DMS 273 treated with DMSO at 0.1 percent for 48 hours (cell line): ENCODE measurements at regions not wholly inside any gene's neighbourhood (a gene's known extent, or its start where the extent isn't known, plus 50 kb on each side); places are given as distances from the start of the nearest gene placed in this dataset.
"Not testable (repeated sequence)": the region's sequence is repeated elsewhere in the genome, so short reads cannot be mapped to it uniquely, and the experiment has no call there.

Source experiments
- DNase-seq: peaks from one replicate; lab custom pipeline; 2025; lab: John Stamatoyannopoulos, UW

DNA sequence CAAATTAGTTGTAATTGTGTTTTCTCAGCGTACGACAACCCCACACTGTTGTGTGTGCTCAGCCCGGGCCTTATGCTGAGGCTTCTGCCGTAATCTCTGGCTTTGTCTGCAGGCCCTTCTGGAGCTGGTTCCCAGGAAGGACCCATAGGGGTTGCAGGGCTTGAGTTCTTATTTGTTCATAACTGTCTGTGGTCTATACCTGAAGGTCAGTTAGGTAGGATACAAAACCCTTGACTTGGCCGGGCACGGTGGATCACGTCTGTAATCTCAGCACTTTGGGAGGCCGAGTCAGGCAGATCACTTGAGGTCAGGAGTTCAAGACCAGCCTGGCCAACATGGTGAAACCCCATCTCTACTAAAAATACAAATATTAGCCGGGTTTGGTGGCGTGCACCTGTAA, 1010.2 kb downstream of the BRD1 start:
- DNase-seq: not testable (repeated sequence)

DNA sequence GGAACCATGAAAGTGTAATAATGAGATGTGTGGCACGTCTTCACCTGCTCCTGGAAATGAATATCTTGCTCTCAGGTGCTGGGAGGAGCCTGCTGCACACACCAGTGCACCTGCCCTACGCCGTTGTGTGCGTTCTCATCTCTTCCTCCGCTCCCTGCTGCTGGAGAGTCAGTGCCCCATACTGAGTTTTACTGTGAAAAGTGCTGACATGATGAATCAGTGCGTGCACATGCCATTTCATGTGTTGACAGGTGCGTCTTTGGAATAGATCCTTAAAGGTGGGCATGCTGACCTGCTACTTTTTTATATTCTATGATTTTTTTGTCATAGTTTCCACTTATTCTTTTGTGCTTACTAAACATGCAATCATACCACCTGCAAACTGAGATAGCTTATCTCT, 1015.8 kb downstream of the BRD1 start:
- DNase-seq: no peak

DNA sequence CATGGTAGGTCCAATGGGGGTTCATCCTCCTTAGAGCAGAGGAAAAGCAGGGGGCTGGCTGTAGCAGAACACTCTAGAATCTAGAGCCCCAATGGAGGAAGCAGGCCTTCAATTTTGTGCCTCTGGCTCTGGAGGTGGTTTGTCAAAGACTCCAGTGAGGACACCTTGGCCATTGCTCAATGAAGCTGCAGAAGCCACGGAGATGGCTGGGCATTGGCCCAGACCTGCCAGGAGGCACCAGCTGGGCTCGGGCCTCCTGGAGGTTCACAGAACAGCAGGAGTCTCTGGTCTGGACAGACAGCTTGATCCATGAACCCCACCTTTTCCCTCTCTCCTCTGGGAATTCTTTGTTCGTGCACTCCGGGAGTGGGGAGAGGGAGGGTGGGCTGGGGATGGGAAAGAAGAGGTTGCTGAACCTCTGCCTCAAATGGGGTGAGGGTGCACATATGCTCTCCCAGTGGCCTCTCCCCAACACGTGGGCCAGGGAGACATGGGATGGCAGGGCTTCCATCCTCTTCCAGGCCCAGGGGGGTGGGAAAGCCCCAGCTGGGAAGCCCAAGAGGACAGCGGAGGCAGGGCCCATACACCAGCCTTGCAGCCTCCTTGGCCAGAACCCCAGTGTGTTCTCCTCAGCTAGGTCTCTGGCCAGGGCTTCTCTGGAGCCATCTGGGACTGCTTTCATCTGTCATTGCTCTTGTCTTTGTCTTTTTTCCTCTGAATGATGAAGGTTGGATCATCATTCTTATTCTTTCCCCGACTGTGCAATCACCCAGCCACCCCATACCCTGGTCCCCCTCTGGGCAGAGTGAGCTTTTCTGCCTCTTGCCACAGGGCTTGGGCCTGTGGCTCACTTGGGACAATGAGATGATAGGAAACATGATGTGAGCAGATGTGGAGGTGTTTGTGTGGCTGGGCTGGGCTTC, 1019.4 kb downstream of the BRD1 start:
- no peak for DNase-seq

DNA sequence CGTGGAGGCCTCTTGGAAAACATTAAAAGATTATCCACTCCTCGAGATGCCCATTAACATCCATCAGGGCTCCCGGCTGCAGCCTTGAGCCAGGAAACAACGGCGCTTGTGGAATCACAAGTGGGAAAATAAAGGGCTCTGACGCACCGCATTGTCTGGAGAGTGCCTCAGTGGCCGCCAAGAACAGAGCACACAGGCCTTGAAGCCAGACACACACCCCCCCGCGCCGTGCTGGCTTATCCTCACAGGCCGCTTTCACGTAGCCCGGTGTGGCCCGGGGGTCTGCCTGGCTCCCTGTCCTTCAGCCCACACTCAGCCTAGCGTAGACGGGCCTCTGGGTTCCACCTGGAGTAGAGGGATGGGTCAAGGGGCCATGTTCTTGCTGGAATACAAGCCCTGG, 1020.5 kb downstream of the BRD1 start:
- no peak for DNase-seq

DNA sequence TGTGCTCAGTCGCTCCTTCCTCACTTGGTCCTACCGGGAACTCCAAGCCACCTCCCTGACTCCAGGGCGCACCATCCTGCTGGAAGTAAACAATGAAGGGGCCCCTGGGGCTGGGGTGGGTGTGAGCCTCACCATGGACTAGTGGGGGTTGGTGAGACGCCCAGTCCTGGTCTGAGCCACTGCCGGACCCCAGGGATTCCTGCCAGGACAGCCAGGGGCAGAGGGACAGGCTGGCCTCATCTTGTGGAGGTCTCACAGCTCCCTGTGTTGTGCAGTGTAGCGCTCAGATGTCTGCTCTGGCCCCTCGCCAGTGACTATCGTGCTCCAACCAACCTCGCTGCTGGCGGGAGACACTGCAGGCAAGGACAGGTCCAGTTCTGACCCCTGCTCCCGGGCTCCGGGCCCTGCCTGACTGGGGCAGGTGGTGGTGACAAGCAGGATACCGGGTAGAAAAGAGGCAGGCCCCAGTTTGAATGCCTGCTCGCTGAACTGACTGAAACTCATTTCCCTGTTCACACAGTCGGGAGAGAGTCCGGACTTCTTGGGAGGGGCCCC, 1021.4 kb downstream of the BRD1 start:
- DNase-seq: no peak

DNA sequence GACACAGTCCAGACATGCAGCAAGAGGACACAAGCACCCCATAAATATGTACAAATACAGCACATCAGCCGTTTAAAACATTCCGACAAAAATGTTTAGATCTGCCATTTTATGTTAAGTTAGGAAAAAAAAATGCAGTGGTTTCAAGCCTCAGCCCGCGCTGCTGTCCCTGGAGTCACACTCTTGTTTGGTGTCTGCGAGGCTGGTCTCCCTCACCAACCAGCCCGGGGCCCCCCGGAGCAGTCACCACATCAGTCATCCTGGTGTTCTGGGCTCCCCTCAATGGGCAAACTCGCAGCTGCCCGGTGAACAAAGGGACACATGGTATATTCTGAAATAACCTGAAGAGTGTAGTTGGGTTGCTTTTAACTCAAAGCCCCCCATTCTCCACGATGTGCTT, 1022.2 kb downstream of the BRD1 start:
- no peak for DNase-seq

DNA sequence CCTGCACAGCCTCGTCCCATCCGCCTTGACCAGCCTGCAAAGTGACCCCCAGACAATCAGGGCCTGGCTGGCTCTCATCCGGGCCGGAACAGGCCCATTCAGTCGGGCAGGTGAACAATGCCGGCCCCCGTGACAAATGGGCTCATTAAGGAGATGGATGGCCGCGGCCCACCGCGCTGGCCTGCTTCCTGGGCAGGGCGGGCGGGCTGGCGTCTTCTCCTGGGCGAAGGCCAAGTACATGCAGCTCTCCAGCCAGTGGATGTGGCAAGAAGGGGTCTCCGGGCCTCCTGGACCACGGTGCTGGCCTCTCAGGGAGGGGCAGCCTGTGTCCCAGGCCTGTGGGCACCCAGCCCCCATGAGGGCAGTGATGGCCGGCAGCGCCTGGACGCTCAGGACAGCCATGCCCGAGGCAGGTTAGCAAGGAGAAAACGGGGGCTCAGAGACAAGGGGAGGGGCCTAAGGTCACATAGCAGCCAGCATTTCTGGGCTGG, 1022.8 kb downstream of the BRD1 start:
- DNase-seq: no peak

DNA sequence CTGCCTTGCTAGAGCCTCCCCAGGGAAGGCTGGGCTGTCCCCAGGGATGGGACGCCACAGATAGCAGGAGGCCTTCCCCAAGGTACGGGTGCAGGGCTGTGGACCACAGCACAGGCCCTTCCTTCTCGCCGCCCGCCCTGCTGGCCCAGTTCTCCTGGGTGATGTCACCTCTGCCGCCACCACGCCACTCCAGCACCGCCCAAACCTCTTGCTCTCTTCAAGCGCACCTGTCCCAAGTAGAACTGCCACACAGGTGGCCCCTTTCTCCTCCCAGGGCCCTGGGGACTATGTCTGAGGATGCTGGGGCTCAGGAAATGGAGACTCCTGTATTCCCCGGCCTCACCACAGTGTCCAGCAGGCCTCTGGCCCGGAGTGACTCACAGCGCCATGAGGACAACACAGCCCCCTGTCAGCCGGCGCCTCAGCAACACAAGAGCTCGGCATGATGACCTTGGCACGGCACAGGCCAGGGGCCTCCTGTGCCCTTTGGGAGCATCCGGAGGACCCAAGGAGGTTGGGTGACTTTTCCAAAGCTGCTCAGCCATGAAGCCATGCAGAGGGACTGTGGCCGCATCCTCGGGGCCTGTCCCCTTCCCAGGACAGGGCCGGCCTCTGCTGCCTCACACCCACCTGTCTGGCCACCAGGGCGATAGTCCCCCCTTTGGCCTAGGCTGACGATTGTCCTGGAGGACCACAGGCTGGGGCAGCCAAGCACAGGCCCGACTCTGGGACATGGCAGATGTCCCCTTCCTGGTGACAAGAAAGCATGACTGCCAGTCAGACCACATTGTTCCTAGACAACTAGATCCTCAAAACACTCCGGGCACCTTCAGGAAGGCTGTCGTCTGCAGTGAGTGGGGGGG, 1023.5 kb downstream of the BRD1 start:
- no peak for DNase-seq

DNA sequence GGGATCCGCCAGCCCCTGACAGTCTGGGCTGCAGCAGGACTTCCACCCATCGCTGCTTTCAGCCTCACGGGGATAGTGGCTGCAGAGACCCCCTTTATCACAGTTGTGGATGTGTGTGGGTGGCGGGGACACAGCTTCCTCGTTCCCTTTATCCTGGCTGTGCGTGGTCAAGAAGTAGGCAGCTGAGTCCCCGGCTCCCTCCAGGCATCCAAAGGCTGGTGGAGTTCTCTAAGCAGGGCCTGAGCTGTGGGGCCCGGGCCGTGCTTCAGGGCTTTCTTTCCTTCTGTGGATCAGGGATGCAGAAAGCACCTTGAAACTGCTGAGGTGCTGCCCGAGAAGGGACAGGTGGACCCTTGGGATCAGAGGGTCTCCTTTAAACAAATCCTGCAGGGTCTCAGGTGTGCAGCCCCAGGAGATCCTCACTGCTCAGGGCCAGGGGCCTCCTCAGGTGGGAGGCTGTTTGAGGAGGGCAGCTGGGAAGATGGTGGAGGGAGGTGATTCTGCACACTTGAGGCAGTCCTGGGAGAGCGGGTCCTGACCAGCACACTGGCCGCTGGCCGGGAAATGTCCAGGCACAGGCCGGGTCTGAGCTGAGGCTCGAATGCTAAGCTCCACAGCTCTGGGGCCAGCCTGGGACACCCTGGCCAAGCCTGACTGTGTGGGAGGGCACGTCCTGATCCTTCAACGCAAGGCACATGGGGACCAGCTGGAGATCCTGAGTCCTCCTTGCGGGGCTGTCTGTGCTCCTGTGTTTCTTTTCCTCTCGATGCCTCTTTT, 1024.3 kb downstream of the BRD1 start:
- DNase-seq: no peak

DNA sequence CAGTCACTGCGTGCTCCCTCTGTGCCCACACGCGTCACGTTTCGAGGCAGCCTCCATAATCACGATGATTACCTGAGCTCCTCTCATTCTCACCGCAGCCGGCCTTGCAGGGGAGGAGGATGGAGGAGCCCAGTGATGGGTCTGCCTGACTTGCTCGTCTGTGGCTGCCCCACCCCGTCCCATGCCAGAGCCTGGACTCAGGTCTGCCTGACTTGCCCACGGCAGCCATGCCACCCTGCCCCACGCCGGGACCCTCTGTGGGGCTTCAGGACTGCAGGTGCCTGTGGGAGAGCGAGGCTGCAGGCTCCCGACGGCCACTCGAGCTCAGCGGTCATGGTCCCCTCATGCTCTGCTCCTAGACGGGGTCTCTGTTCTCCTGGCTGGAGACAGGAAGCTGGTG, 1025.1 kb downstream of the BRD1 start:
- no peak for DNase-seq

DNA sequence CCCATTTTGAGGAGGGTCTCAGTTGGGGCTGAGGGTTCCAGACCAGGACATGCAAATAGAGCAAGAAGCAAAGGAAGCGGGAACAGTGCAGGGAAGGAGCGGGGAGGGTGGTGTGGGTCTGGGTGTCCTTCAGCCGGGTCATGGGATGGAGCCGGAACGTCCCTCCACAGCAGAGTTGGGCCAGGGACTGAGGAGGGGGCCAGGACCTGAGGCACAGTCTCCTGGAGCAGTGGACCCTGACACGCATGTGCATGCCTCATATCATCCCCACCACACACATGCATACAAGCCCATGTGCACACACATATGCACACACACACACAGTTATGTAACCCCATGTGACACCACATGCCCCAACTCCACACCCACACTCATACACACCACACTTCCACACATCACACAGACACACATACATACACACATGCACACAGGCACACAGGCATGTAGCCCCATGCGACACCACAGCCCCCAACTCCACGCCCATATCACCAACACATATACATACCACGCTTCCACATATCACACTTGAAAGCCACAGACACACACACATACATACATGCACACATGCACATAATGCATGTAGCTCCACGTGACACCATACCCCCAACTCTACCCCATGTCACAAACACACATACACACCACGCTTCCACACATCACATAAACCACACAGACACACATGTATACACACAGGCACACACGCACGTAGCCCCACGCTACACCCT, 1026.6 kb downstream of the BRD1 start:
- no peak for DNase-seq

DNA sequence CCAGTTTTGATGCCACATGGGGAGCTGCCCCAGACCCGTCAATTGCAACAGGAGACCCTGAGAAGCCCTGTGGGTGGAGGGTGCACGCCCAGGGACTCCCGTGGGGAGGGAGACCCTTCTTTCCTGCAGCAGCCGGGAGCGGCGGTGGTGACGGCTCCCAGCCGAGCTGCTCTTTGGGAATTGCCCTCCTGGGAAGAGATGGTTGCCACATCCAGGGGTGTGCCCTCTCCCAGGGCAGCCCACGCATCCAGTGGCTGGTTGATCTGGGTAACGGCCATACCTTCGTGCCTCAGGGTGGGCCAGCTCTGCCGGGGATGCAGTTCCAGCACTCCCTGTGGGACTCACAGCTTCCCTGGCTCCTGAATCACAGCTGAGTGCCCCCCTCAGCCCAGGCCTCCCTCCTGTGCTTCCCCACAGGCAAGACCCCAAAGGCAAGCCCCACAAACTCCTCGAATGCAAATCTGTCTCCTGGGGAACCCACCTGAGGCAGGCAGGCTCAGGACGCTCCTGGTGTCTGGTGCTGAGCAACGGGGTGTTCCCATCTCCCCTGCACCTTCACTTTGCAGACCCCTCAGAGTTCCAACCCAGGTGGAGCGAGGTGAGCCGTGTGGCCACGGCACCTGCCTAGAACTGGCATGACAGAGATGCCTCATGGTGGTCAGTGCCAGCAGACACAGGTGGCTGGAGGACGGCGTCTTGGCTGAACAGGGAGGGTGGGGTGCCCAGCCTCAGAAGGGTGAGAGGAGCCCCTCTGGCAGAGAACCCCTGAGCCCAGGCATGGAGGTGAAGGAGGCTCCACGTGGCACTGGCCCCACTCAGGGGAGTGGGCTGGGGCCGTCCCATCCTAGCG, 1027.4 kb downstream of the BRD1 start:
- DNase-seq: no peak

DNA sequence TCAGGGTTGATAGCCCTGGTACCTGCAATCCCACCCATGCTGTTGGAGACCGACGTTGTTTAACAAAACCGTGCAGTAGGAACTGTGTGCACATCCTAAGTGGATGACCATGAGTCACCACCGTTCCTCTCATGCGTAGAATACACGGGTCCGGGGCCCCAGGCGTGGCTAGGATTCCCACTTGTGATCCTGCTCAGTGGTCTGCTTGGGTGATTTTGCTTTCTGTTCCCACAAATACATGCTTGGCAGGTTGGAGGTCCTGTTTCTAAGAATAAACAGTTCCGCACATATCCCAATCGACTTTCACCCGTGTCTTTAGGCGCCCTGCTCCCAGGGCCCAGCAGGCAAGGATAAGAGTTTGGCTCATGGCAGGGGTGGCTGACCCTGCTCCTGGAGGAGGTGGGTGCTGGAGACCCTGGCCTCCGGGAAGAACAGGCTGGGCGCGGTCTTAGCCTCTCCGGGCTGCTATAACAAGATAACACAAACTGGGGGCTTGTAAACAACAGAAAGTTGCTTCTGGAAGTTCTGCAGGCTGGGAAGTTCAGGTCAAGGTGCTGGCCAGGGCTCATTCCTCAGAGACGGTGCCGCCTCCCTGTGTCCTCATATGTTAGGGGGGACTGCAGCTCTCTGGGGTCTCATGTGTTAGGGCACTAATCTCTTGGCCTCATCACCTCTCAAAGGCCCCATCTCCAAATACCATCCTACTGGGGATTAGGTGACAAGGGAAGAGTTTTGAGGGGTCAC, 1028.3 kb downstream of the BRD1 start:
- no peak for DNase-seq

DNA sequence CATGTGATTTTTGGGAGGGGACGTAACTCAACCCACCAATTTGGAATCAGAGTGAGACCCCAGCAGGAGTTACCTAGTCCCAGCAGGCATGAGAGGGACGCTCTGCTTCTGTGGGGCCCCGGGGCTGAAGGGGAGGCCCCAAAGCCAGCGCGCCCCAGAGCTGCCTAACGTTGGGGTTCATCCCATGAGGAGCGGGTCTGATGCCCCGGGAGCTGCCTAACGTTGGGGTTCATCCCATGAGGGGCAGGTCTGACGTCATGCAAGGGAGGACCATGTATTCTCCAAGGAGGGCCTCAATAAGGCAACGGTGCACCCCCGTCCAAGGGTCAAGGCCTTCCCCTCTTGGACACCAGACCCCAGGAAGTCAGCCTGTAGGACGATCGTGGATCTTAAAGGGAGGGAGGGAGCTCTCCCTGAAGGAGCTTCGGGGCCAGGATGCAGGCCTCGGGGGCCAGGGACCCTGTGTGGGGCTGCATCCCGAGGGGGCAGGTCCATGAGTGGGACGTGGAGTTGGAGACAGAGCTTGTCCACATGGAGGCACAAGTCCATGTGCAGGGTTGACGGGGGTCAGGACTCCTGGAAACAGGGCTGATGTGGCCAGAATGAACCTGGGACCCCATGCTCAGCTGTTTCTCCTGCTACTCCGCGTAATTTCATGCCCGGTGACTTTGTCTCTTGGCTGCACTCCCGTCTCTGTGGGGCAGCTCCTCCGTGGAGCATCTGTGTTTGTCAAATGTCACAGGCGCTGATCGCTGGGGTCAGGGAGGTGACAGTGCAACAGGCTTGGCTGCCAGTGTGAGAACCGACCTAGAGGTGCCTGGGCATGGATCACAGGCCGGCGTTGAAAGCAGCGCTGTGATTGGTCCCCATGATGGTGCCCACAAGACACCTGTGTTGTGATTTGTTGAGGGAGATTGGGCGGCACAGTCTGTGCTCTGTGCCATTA, 1029.1 kb downstream of the BRD1 start:
- DNase-seq: no peak

DNA sequence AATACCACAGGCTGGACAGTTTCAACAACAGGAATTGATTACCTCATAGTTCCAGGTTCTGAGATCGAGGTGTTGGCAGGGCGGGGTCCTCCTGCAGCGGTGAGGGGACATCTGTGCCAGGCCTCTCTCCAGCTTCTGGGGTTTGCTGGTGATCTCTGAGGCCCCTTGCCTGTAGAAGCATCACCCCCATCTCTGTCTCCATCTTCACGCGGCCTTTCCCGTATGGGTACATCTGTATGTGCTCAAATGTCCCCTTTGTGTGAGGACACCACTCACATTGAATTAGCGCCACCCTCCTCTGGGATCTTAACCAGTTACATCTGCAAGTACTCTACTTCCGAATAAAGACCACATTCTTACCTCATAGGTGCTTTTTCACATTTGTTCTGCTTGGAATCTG, 1029.9 kb downstream of the BRD1 start:
- no peak for DNase-seq

DNA sequence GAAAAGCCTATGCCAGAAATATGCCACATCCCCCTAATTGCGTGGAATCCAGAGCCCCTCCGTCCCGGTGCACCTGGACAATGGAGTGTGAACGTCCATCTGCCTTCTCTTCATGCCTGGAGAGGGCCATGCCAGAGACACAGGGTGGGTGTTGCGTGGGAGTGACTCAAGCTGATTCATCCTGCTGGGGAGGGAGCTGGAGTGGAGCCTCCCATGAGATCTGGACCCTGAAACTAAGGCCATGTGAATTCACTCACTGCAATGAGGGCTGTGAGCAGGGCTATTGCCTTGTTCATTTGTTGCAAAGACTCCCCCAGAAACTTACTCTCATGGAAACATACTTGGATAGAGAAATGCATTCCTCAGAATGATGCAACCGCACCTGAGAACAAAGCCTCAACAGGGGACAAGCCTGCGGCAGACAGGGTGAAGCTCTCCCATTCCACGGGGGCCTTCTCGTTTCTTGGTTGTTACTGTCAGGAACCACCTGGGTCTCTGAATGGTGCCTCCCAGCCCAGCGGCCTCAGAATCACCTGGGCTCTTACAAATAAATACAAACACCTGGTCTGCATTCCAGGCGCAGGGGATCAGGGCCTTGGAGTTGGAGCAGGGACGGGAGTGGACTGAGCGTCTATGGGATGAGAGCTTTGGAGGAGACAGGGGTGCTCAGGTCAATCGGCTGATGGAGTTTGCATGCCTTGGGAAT, 1031.2 kb downstream of the BRD1 start:
- DNase-seq: no peak

DNA sequence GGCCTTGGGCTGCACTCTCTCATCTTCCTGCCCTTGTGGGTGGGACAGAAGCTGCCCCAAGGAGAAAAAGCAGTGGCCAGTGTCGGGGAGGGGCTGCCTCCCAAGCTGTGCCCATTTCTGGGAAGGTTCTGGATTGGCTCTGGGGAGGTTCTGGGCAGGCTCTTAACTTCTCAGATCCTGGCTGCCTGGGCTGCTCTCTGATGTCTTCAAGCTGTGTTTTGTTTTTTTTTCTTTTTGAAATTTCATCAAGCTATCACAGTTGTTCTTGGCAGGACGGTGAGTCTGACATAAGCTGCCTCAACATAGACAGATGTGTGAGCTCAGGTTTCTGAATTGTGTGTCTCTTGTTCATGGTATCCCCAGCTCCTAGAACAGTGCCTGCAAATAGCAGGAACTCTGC, 1032.0 kb downstream of the BRD1 start:
- no peak for DNase-seq

DNA sequence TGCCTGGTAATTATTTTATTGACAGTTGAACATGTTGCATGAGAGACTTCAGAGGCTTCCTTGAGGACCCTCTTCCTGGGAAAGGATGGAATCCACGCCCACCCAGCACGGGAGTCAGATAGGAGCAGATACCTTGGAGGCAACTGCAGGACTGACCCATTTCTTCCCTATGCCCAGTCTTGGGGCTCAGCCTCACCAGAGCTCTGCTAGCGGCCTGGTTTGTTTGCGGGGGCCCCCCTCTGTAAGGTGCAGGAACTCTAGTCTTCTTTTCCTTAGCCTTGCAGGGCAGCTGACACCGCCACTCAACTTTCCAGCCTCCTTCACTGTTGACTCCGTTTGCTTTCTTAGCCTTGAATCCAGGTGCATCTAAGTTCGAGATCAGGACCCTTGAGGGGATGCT, 1032.8 kb downstream of the BRD1 start:
- DNase-seq: no peak
